SW 1271 (cell line): ENCODE measurements at regions not wholly inside any gene's neighbourhood (a gene's known extent, or its start where the extent isn't known, plus 50 kb on each side); places are given as distances from the start of the nearest gene placed in this dataset.

Experiments used
- DNase-seq, 2 experiments: peaks; one replicate each; lab custom pipeline; 2025; lab: John Stamatoyannopoulos, UW

DNA sequence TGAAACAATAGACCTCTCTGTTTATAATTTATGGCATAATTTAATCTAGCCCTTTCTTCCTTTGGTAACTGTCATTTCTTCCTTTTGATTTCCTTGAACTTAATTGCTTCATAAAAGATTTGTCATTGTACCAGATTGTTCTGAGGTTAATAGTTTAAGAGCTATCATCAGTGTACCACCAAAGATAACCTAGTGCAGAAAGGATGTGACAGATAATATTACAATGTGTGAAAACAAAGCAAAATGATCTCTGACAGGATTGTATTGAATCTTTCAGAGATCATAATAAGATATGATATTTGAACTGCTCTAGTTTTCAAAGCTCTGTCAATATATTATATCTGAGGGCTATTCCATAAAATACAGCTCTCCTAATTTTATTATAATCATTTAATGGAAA, 132.1 kb upstream of the PTCHD4 start:
- no peak for DNase-seq

DNA sequence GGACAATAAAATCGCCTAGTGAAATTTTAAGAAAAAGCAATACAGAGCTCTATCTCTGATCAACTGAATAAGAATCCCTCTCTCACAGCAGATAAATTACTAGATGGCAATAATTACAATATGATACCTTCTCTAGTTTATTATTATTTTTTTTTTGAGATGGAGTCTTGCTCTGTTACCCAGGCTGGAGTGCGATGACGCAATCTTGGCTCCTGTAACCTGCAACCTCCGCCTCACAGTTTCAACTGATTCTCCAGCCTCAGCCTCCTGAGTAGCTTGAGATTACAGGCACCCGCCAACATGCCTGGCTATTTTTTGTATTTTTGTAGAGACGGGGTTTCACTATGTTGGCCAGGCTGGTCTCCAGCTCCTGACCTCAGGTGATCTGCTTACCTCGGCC, 129.3 kb upstream of the PTCHD4 start:
- no peak for DNase-seq

DNA sequence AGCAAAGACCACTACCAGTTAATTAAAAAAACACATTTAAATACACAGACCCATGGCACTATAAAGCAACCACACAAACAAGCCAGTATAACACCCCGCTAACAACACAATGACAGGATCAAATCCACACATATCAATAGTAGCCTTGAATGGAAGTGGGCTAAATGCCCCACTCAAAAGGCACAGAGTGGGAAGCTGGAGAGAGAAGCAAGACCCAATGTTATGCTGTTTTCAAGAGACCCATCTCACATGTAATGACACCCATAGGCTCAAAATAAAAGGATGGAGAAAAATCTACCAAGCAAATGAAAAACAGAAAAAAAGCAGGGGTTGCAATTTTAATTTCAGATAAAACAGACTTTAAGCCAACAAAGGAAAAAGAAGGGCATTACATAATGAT, 125.4 kb upstream of the PTCHD4 start:
- no peak for DNase-seq

DNA sequence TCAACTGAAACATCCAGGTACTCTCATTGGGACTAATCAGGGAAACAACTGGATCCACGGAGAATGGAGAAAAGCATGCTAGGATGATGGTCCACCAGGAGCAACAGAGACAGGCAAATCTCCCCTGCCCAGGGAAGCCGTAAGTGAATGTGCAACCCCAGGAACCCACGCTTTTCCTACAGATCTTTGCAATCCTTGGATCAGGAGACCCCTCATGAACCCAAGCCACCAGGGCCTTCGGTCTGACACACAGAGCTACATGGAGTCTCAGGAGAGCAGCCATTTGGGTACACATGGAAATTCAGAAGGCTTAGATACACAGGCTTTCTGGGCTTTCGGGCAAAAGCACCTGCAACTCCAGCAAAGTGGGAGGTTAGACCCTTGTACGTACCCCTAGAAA, 122.1 kb upstream of the PTCHD4 start:
- no peak for DNase-seq

DNA sequence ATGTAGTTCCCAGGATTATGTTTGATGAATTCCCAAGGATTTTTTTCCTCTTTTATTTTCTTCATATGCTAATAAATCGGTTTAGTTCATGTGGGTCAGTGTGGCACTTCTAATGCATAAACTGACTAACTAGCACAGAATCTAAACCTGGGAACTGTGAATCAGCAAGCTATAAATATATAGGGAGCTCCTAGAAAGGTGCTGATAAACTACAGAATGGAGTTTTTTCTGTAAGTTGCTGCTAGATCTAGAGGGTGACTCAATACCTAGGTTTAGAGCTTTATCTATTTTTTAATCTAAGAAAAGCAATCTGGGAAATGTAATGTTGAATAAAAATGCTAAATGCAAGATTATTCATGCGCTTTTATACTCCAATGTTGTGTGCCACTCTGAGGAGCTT, 118.8 kb upstream of the PTCHD4 start:
- no peak for DNase-seq

DNA sequence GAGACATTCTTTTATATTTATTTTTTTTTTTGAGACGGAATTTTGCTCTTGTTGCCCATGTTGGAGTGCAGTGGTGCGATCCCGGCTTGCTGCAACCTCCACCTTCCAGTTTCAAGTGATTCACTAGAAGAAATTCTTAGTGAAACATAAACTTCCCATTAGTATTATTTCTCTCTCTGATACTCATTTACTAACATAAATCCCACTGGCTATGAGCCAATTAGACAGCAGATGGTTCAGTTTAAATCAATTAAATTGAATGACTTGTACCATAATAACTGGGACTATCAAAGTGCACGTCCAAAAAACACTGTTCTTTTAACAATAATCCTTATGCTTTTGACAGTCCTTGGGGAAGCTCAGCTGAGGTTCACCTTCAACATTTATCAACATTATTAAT, 111.2 kb upstream of the PTCHD4 start:
- DNase-seq: no peak

DNA sequence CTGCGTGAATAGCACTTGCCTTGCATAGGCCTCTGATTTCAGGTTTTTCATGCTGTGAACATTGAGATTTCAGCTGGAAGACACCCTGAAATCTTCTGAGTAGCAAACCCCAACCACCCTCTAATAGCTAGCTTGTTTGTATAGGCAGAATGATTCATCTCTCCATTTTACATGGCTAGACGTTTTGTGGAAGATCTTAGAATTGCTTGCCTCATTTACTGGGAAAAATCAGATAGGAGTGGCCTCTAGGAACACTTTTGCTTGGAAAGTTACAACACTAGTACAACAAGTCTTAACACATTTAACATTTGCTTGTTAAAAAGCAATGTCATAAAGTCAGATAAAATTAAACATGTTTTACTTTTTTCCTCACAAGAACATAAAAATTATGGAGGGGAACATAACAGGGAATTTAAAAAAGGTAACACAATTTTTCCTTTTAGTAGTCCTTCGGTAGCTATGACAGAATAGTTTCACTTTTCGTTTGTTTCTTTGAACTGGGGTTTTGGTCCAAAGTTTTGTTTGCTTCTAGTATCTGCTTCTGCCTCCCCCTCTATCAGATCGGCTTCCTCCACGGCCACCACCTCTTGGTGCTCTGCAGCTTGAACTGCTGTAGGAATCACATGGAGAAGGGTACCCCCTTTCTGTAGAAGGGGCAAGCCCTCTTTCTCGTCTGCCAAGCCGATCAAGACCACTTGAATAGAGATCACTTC, 102.2 kb upstream of the PTCHD4 start:
- DNase-seq: no peak

DNA sequence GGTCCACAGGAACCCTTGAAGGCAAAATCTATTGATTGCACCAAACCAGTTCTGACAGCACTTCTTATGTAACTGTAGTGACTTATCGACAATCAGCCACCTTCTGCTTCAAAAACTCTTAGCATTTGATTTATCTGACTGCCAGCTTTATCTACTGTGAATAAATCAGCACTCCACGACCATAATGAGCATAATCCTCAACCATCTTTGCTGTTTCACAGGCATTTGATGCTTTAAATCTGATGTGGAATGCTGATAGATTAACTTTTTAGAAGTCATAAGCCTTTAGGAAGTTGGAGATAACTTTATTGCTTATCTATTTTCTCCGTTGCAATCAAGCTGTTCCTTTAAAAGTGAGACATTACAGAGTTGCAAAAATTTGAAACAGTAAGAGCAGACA, 101.5 kb upstream of the PTCHD4 start:
- no peak for DNase-seq

DNA sequence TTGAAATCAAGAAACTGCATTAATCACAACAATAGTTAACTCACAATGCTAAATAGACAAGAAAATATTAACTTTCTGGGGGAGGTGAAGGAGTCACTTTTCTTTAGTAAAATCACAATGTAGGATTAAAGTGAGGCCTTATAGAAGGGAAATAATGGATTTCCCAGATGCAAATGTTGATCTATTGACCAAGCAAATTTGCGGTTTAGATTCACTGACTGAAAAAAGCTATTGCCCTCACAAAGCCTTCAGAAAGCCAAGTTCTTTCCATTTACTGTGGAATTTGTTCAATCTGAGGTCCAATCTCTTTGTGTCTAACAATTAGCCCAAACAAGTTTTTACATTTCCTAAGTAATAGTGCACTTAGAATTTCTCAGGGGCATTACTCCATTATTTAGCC, 95.1 kb upstream of the PTCHD4 start:
- DNase-seq: no peak

DNA sequence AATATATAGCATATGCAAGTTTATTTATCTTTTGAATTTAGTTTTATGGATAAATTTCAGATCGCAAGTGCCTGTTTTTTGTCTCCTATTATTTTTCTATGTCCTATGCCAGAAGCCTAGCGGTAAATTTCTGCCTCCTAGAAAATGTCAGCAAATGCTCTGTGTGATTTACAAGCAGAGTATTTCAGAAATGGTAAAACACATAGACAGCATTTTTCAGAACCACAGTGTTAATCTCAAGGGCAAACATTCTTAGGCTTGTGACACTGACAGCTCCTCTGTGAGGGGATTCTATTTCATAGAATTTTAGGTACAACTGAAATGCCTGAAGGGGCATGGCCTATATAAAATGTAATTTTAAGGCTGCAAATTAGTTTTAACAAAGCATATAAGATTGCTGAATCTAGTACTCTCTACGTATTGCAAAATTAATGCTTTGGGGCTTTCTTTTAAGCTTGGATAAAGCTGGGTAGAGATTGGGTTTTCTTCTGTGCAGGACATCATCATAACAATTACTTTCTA, 89.9 kb upstream of the PTCHD4 start:
- DNase-seq: no peak

DNA sequence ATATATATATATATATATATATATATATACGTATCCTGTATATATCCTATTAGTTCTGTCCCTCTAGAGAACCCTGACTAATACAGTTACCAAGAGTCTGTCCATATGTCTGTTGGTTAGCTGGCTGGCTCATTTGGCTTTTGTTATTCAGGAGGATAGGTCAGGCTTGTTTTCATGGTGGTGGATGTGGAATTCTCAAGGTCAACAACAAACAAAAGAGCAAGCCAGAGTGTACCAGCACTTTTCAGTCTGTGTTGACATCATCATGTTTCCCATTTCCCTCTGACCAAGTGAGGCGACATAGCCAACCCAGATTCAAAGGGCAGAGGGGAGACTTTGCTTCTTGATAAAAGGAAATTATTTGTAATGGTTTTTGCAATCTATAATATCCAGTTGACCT, 88.5 kb upstream of the PTCHD4 start:
- no peak for DNase-seq

DNA sequence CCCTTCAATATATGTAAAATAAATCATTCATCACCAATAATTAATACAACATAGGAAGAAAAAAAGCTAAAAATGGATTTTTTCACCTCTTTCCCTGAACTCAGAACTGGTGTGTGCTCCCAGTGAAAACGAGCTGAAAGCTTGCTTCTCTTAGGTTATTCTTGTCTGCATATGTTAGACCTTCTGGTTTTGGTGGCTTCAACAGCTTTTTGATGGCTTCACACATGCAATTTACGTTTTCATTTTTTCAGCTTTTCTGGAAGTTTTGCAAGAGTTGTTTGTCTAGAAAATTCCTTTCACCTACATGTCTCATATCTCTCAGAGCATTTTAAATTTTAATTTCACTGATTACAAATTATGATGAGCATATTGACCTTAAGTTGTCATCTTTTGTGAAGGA, 86.9 kb upstream of the PTCHD4 start:
- no peak for DNase-seq

DNA sequence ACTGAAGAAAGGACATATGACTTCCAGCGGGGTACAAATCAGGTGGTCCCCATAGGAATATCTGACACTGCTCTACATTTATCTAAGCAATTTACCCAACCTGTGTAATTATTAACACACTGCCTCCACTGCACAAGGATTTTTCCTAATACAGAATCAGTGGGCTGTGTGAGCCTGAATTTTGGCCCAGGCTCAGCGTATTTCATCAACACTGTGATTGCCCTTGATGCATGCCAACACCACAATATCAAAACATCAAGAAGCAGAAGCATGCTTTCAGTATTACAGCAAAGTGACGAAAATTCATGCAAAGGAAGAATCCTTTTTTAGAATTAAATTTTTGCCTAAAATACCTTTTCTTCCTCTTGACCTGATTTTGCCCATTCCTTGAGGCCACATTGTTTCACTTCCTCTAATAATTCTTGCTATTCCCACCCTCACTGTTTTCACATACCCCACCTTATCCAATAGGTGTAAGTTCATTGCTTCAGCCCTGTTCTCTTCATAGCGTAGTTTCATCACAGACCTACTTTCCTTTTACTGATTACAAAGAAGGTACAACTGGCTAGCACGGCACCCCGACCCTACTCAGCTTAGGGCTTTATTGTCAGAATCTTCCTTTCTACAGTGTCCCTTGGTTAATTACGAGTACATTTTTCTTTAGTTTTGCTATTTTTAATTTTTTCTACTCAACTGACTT, 83.7 kb upstream of the PTCHD4 start:
- DNase-seq: no peak

DNA sequence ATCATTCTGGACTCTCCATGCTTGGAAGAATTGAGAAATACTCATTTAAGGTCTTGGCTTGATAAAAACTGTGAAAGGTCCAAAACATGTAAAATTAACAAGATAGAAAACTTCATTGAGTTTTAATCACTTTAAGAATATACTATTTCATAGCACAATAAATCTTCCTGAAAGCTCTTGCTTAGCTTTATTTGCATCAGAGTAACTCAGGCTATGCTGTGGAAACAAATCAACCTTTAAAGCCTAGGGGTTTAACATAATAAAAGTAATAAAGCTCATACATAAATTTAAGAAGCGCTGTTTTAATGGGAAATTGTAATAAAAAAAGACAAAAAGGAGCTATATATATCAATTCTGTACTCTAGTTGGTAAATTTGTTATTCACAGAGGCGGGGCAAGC, 77.2 kb upstream of the PTCHD4 start:
- no peak for DNase-seq

DNA sequence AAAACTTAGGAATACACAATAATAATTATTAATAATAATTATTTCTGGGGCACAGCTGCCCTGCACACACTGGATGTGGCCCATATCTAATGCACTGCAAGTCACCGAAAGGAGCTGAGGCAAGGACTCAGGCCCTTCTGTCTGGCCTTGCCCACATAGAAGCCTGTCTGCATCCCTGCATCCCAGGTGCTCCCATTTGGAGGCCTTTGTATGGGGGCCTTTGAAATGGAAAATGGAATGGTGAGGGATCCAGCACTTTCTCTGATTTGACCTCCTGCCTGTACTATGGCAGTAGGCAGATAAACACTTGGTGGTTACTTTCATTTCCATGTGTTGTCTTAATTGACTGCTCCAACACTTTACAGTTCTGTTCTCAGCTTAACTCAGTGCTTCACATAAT, 75.7 kb upstream of the PTCHD4 start:
- DNase-seq: no peak

DNA sequence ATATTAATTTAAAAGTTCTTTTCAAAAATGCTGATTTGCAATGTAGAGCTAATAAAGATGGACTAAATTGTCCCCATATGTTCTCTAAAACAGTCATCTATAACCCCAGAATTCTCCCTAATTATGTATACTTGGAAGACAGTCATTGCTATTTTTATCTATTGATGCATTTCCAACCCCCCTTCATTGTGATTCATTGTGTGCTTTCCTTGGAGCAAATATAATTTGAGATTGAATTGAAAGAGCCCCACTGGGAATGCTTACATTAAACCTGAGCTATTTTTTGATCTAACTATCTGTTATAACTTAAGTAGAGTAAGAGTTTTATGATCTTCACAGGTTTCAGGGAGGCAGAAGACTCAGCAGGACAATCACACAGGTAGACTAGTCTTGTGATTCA, 73.7 kb upstream of the PTCHD4 start:
- no peak for DNase-seq

DNA sequence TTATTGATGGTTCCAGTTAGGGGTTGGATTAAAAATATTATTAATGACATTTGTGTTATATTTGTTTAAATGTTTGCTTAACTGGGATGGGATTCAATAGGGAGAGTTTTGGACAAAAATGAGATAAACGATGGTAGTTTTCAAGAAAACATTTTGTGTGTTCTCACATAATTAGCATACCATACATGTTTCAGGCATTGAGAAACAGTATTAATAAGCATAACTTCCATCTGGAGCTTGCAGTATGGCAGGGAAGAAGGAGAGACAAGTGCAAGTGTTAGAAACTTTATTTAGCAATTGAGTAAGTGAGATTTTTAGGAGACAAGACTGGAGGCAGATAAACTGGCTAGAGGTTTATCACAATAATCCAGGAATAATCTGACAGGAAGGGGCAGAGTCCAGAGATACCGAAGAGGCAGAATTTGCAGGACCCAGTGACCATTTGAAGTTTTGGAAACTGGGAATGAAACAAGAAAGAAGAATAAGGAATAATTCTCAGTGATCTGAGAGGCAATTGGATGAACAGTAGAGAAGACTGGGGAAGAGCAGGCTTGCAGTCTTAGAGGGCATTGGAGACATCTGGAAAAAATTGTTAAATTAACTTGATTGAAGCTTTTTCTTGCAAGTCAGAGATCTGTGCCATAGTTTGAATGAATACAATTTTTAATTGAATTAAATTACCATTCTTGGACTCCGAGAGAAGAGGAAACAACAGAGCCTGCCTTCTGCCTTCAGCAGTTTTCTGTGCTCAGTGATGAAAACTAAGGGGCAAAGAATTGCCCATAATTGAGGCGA, 73.0 kb upstream of the PTCHD4 start:
- DNase-seq: no peak

DNA sequence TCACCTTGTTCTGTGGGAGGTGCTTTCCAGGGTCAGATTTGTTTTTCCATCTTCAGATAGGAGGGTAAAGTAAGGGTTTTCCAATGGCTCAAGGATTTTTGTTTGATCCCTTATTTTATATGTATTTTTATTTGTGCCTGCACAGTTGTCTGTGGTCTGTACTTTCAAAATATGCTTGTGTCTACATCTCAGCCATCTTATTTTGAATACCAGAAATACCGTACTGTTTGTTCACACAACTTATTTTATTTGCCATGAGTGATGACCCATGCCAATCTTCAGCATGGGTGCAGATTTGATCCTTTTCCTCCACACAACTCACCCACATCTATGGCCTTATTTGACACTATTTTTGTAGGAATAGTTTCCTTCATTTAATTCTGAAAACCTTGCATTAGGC, 72.2 kb upstream of the PTCHD4 start:
- DNase-seq: no peak

DNA sequence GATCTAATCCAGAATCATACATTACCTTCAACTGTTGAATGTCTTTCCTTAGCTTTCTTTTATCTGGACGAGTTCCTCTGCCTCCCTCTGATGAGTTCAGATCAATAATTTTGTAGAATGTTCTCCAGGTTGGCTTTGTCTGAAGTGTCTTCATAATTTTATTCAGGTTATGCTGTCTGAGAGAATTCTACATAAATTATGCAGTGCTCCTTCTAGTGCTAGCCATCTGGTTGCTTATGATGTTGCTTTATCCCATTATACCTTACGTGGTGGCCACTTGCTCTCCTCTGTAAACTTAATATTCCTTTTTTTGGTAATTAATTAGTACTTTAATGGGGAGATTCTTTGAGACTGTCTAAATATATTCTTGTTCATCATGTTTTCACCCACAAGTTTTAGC, 67.7 kb upstream of the PTCHD4 start:
- no peak for DNase-seq

DNA sequence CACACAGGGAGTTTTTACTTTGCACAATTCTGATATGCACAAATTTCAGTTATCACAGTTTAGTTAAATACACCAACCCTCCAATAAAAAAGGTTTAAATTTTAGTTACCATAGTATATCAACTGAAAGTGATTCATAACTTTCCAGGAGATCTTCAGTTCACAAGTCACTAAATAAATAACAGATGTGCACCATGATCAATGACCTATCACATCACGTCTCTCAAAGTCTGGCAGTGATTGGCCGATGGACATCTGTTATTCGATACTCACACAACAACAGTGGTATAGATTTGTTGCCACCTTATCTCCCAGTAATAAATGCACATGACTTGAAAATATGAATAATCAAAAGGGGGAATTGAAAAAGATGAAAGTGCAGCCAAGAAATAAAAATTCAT, 66.8 kb upstream of the PTCHD4 start:
- no peak for DNase-seq

DNA sequence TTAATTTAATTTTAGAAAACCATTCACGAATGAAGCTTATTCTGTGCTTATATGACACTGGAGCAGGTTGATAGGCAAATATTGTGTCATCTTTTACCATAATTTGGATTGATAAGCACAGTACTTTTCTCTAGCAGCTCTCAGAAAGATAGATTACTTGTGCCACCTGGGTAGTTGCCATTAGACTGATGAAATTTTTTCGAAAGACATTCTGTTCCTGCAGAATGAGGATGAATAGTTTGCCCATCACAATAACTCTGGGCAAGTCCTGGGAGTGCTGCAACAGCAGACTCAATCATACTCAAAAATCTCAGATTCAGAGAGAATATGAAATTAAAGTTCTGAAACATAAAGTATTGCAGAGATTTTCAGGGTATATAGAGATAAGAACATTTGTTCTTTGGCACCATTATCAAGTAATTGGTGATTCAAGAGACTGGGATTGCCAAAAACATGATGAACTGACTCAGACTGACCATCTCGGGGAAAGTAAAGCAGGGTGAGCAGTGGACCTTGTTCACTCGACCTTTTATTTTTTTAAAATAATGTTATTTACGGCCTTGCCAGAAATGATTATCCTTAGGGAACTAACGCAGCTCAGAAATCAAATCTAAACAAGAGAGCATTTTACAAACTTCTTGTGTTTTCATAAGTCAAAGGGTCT, 65.8 kb upstream of the PTCHD4 start:
- DNase-seq: no peak

DNA sequence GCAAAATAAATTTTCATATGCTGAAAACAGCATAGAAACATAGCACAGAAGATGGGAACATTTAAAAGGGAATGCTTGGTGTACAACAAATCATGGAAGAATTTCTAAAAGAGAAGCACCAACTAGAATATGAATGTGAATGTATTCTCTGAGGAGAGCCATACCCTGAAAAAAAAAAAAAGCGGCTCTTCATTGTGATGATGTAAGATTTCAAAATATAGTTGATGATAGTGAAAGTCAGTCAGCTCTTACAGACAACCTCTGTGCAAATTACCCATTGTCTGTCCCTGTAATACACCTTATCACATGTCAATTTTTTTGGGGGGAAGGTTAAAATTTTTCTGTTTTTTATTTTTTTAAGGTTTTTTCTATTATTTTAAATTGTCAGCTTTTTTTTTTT, 58.6 kb upstream of the PTCHD4 start:
- no peak for DNase-seq
